ENCODE measurements at regions not wholly inside any gene's neighbourhood (a gene's known extent, or its start where the extent isn't known, plus 50 kb on each side); places are given as distances from the start of the nearest gene placed in this dataset.
A peak's percentile ranks its signal among the peaks of the same experiment; 100 is the strongest.
"Not testable (repeated sequence)": the region's sequence is repeated elsewhere in the genome, so short reads cannot be mapped to it uniquely, and the experiment has no call there.

DNA sequence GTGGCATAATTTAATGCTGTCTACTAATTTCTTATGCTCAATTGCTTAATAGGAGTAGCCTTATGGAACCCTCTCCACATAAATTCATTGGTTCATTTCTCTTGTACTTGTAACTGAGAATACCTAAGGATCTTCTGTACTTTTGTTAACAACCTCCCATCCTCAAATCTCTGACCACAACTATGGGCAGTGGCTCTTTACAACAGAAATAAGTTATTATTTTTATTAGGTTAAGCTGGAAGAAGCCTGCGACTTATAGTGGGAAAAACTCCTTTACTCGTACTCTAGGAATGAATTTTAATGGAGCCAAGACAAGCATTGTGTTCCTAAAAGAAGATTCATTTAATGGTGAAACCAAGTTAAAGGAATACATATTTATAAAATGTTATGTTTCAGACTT, 337.1 kb upstream of the CTSO start:
- peaks cover 47% of the 10 kb centered on the region for H3K4me1 Mint-ChIP-seq (ENCODE audit: low read depth)
- TF ChIP-seq, protein P1, sequence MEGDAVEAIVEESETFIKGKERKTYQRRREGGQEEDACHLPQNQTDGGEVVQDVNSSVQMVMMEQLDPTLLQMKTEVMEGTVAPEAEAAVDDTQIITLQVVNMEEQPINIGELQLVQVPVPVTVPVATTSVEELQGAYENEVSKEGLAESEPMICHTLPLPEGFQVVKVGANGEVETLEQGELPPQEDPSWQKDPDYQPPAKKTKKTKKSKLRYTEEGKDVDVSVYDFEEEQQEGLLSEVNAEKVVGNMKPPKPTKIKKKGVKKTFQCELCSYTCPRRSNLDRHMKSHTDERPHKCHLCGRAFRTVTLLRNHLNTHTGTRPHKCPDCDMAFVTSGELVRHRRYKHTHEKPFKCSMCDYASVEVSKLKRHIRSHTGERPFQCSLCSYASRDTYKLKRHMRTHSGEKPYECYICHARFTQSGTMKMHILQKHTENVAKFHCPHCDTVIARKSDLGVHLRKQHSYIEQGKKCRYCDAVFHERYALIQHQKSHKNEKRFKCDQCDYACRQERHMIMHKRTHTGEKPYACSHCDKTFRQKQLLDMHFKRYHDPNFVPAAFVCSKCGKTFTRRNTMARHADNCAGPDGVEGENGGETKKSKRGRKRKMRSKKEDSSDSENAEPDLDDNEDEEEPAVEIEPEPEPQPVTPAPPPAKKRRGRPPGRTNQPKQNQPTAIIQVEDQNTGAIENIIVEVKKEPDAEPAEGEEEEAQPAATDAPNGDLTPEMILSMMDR (IDR thresholded peaks at IDR 0.05) = no peak
- H3K27ac Mint-ChIP-seq (ENCODE audit: unreplicated experiment) = peak overlapping the region; percentile 57
- DNase-seq (ENCODE audit: low spot score) = no peak
- no peak overlapping the region for H3K4me3 Mint-ChIP-seq (ENCODE audit: unreplicated experiment)
- no peaks in the 10 kb centered on the region for H3K27me3 Mint-ChIP-seq (ENCODE audit: low read depth)
- H3K36me3 Mint-ChIP-seq (ENCODE audit: low read depth) = no peaks in the 10 kb centered on the region
- H3K9me3 Mint-ChIP-seq (ENCODE audit: low read depth) = peaks cover 5% of the 10 kb centered on the region

DNA sequence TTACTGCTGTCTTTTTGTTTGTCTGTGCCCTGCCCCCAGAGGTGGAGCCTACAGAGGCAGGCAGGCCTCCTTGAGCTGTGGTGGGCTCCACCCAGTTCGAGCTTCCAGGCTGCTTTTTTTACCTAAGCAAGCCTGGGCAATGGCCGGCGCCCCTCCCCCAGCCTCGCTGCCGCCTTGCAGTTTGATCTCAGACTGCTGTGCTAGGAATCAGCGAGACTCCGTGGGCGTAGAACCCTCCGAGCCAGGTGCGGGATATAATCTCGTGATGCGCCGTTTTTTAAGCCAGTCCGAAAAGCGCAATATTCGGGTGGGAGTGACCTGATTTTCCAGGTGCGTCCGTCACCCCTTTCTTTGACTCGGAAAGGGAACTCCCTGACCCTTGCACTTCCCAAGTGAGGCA, 336.4 kb upstream of the CTSO start:
- not testable (repeated sequence) for H3K4me3 Mint-ChIP-seq (ENCODE audit: unreplicated experiment); H3K27ac Mint-ChIP-seq (ENCODE audit: unreplicated experiment); H3K9me3 Mint-ChIP-seq (ENCODE audit: low read depth); H3K36me3 Mint-ChIP-seq (ENCODE audit: low read depth); H3K27me3 Mint-ChIP-seq (ENCODE audit: low read depth); DNase-seq (ENCODE audit: low spot score)
- H3K4me1 Mint-ChIP-seq (ENCODE audit: low read depth) = peaks cover 39% of the 10 kb centered on the region

DNA sequence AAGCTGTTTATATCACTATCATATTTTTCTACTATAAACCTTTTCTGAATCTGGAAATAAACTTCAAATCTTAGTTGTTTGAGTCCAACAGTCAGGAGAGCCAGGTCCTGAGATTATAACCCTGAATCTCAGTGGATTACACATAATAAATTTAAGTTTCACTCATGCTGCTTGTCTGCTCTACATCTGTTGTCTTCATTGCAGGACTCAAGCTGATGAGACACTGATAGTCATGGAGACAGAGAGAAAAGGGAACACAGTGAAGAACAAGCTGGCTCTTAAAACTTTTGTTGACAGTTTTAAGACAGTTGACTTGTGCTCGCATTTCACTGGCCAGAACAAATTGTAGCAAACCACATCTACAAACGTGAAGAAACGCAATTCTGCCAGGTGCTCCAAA, 327.0 kb upstream of the CTSO start:
- H3K27me3 Mint-ChIP-seq (ENCODE audit: low read depth) = no peaks in the 10 kb centered on the region
- DNase-seq (ENCODE audit: low spot score) = no peak
- no peak overlapping the region for H3K27ac Mint-ChIP-seq (ENCODE audit: unreplicated experiment)
- no peak overlapping the region for H3K4me3 Mint-ChIP-seq (ENCODE audit: unreplicated experiment)
- TF ChIP-seq, protein P1 (IDR thresholded peaks at IDR 0.05) = no peak
- H3K9me3 Mint-ChIP-seq (ENCODE audit: low read depth) = peaks cover 9% of the 10 kb centered on the region
- H3K36me3 Mint-ChIP-seq (ENCODE audit: low read depth) = no peaks in the 10 kb centered on the region
- H3K4me1 Mint-ChIP-seq (ENCODE audit: low read depth) = peaks cover 2% of the 10 kb centered on the region

DNA sequence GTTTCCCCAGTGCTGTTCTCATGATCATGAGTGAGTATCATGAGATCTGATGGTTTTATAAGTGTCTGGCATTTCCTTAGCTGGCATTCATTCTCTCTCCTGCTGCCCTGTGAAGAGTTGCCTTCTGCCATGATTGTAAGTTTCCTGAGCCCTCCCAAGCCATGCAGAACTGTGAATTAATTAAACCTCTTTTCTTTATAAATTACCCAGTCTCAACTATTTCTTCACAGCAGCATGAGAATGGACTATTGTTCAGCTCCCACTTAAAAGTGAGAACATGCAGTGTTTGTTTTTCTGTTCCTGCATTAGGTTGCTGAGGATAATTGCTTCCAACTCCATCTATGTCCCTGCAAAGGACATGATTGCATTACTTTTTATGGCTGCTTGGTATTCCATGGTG, 311.7 kb upstream of the CTSO start:
- DNase-seq (ENCODE audit: low spot score) = no peak
- no peak overlapping the region for H3K4me3 Mint-ChIP-seq (ENCODE audit: unreplicated experiment)
- no peaks in the 10 kb centered on the region for H3K4me1 Mint-ChIP-seq (ENCODE audit: low read depth)
- no peak overlapping the region for H3K27ac Mint-ChIP-seq (ENCODE audit: unreplicated experiment)
- H3K36me3 Mint-ChIP-seq (ENCODE audit: low read depth) = no peaks in the 10 kb centered on the region
- H3K9me3 Mint-ChIP-seq (ENCODE audit: low read depth) = peaks cover 9% of the 10 kb centered on the region
- no peaks in the 10 kb centered on the region for H3K27me3 Mint-ChIP-seq (ENCODE audit: low read depth)
- TF ChIP-seq, protein P1 (IDR thresholded peaks at IDR 0.05) = no peak

DNA sequence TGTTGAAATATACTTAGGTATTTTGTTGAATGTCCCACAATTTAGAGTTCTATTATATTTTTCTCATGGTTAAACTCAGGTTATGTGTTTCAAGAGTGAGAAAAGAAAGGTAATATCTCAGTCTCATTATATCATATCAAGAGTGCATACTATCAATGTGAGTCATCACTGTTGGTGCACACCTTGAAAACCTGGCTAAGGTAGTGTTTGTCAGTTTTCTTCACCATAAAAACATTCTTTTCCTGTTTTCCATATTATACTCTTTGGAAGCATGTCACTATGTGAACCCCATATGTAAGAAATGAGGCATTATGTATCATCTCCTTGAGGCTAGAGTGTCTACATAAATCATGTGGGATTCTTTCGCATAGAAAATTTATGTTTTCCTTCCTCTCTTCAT, 307.6 kb upstream of the CTSO start:
- TF ChIP-seq, protein P1 (IDR thresholded peaks at IDR 0.05) = no peak
- H3K9me3 Mint-ChIP-seq (ENCODE audit: low read depth) = peaks cover 7% of the 10 kb centered on the region
- no peak overlapping the region for H3K4me3 Mint-ChIP-seq (ENCODE audit: unreplicated experiment)
- H3K4me1 Mint-ChIP-seq (ENCODE audit: low read depth) = no peaks in the 10 kb centered on the region
- H3K36me3 Mint-ChIP-seq (ENCODE audit: low read depth) = no peaks in the 10 kb centered on the region
- DNase-seq (ENCODE audit: low spot score) = no peak
- H3K27ac Mint-ChIP-seq (ENCODE audit: unreplicated experiment) = no peak overlapping the region
- no peaks in the 10 kb centered on the region for H3K27me3 Mint-ChIP-seq (ENCODE audit: low read depth)

DNA sequence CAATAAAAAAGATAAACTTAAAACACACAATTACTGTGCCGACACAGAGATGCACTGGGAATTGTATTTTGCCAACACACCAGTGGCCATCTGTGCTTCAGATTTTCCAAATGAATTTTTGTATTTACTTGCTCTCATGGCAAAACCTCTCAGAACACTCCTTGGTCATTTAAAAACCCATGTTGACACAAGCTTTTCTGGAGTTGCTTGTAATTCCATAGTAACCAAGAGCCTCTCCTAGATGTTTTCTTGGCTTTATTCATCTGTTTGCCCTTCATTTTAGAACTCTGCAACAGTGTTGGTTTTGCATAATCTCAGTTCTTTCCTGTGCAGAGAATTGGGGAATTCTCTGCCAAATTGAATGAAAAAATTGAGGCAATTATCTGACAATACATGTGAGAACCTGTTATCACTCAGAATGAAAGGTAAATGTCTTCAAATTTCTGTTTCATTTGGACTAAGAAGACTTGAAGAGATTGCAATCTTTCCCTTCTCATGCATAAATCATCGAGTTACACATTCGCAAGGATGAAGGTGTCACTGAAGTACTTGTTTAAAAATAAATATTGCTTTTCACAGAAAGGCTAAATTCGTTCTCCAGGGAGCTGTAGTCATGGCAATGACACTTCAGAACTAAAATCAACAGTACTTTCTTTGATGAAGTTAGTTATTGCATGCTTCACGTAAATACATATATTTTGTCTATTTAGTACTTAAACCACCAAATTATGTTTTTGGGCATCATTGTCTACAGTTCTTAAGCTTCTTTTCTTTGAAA, 301.8 kb upstream of the CTSO start:
- no peak for DNase-seq (ENCODE audit: low spot score)
- Mint-ChIP-seq H3K4me1 (ENCODE audit: low read depth) (peaks cover 10% of the 10 kb centered on the region), H3K27me3 (ENCODE audit: low read depth) (no peaks in the 10 kb centered on the region)

More for the DNA sequence above, 301.8 kb upstream of the CTSO start:
- Mint-ChIP-seq H3K4me3 (ENCODE audit: unreplicated experiment) (no peak overlapping the region), H3K27ac (ENCODE audit: unreplicated experiment) (no peak overlapping the region), H3K9me3 (ENCODE audit: low read depth) (no peaks in the 10 kb centered on the region), H3K36me3 (ENCODE audit: low read depth) (no peaks in the 10 kb centered on the region)
- TF ChIP-seq, protein P1 (IDR thresholded peaks at IDR 0.05) = no peak
